ENCODE measurements at regions not wholly inside any gene's neighbourhood (a gene's known extent, or its start where the extent isn't known, plus 50 kb on each side); places are given as distances from the start of the nearest gene placed in this dataset.

- no peaks in the 10 kb centered on the region for H3K4me1 ChIP-seq
- no peak overlapping the region for H3K27ac ChIP-seq (replicated peaks in 1 of 4)
- H3K27me3 ChIP-seq = no peaks in the 10 kb centered on the region
- DNase-seq (ENCODE audit: extremely low spot score) = no peak
- H3K4me3 ChIP-seq = no peak overlapping the region
- intact Hi-C loops (cut with DNase I) = no loop called here
- TF ChIP-seq CTCF (IDR thresholded peaks at IDR 0.05) (peak in 1 of 3 experiments; percentile 31), POLR2A (IDR thresholded peaks at IDR 0.05; ENCODE audit: low read depth) (no peak), POLR2AphosphoS5 (IDR thresholded peaks at IDR 0.05) (no peak)
- H3K9me3 ChIP-seq = no peaks in the 10 kb centered on the region
- no peaks in the 10 kb centered on the region for H3K36me3 ChIP-seq
- WGBS = 57% methylated on average over 3 of the region's 3 CpGs
Measured at GRCh38 chr2:13056259-13056843, 339.6 kb downstream of the TRIB2 start.

- no peaks in the 10 kb centered on the region for H3K36me3 ChIP-seq
- no peak for DNase-seq (ENCODE audit: extremely low spot score)
- intact Hi-C loops (cut with DNase I) = no loop called here
- TF ChIP-seq POLR2AphosphoS5 (IDR thresholded peaks at IDR 0.05) (no peak), CTCF (IDR thresholded peaks at IDR 0.05) (no peak), EP300 (IDR thresholded peaks at IDR 0.05) (no peak), POLR2A (IDR thresholded peaks at IDR 0.05; ENCODE audit: low read depth) (no peak)
- H3K4me3 ChIP-seq = no peak overlapping the region
- no peaks in the 10 kb centered on the region for H3K9me3 ChIP-seq
- H3K4me1 ChIP-seq = no peaks in the 10 kb centered on the region
- H3K27ac ChIP-seq (replicated peaks in 1 of 4) = no peak overlapping the region
- no peaks in the 10 kb centered on the region for H3K27me3 ChIP-seq
Measured at GRCh38 chr2:13057671-13058070, 340.9 kb downstream of the TRIB2 start.

GRCh38 chr2:13066676-13067075 lies 349.9 kb downstream of the TRIB2 start:
- Histone ChIP-seq H3K4me3 (no peak overlapping the region), H3K9me3 (no peaks in the 10 kb centered on the region), H3K27me3 (no peaks in the 10 kb centered on the region), H3K36me3 (no peaks in the 10 kb centered on the region), H3K27ac (replicated peaks in 1 of 4) (no peak overlapping the region), H3K4me1 (no peaks in the 10 kb centered on the region)
- TF ChIP-seq POLR2A (IDR thresholded peaks at IDR 0.05; ENCODE audit: low read depth) (no peak), CTCF (IDR thresholded peaks at IDR 0.05) (no peak), POLR2AphosphoS5 (IDR thresholded peaks at IDR 0.05) (no peak), EP300 (IDR thresholded peaks at IDR 0.05) (no peak)
- intact Hi-C loops (cut with DNase I) = no loop called here
- no peak for DNase-seq (ENCODE audit: extremely low spot score)
- 68% methylated on average over 1 of the region's 1 CpG for WGBS

DNA sequence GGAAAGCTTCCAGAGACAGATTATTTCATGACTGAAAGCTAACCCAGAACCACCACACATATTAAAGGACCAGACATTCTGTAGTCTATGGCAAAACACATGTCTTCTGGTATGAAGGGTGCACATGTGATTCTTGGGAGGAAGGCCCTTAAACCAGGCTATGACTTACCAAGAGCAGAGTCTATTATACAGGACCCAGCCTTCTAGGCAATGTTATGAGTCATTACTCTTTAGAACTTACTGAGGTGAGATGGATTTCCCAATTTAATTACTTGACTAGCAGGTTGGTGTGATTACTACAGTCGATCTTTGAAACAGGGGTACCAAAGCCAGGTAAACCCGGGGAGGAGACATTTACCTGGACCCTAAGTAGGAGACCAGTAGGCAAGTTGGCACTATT lies 350.8 kb downstream of the TRIB2 start:
- H3K27me3 ChIP-seq = no peaks in the 10 kb centered on the region
- intact Hi-C loops (cut with DNase I) = no loop called here
- WGBS = 96% methylated on average over 2 of the region's 2 CpGs
- H3K27ac ChIP-seq (replicated peaks in 1 of 4) = no peak overlapping the region
- no peak for DNase-seq (ENCODE audit: extremely low spot score)
- no peak overlapping the region for H3K4me3 ChIP-seq
- H3K9me3 ChIP-seq = no peaks in the 10 kb centered on the region
- H3K36me3 ChIP-seq = no peaks in the 10 kb centered on the region
- H3K4me1 ChIP-seq = no peaks in the 10 kb centered on the region
- TF ChIP-seq POLR2AphosphoS5 (IDR thresholded peaks at IDR 0.05) = no peak
- no peak for TF ChIP-seq CTCF (IDR thresholded peaks at IDR 0.05)
- TF ChIP-seq POLR2A (IDR thresholded peaks at IDR 0.05; ENCODE audit: low read depth) = no peak
- TF ChIP-seq EP300 (IDR thresholded peaks at IDR 0.05) = no peak

DNA sequence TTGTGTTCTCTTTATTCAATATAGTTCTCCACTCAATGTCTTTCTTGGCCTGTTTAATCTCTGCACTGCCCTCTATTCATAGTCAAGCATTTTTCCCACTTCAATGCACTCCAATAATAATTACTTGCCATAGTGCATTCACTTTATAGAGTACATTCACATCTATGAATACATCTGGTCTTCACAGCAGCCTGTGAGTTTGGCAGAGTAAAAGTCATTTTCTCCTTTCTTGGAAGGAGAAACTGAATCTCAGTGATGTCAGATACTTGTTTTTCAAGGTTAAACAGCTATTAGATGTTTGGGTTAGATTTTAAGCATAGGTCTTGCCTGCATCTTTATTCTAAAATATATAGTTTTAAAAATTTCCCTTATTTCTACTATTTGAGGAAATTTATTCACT lies 373.2 kb downstream of the TRIB2 start:
- TF ChIP-seq EP300 (IDR thresholded peaks at IDR 0.05) (no peak), CTCF (IDR thresholded peaks at IDR 0.05) (no peak), POLR2A (IDR thresholded peaks at IDR 0.05; ENCODE audit: low read depth) (no peak), POLR2AphosphoS5 (IDR thresholded peaks at IDR 0.05) (no peak)
- H3K27ac ChIP-seq (replicated peaks in 1 of 4) = no peak overlapping the region
- intact Hi-C loops (cut with DNase I) = no loop called here
- H3K4me3 ChIP-seq = no peak overlapping the region
- H3K4me1 ChIP-seq = peaks cover 0 to 3% (median 0%) of the 10 kb centered on the region in 4 donors
- no peaks in the 10 kb centered on the region for H3K27me3 ChIP-seq
- no peaks in the 10 kb centered on the region for H3K9me3 ChIP-seq
- DNase-seq (ENCODE audit: extremely low spot score) = no peak
- no peaks in the 10 kb centered on the region for H3K36me3 ChIP-seq
